Activated T-cell treated with anti-CD3 and anti-CD28 coated beads for 24 hours (primary cell): ENCODE measurements at regions not wholly inside any gene's neighbourhood (a gene's known extent, or its start where the extent isn't known, plus 50 kb on each side); places are given as distances from the start of the nearest gene placed in this dataset.

Source experiments
- DNase-seq: peaks from one replicate; pipeline ENCODE4 v3.0.0-alpha.2; 2020; ENCODE audit warnings: low read depth

GRCh38 chr22:49659281-49659923, 168.3 kb downstream of the BRD1 start:
- no peak for DNase-seq

- no peak for DNase-seq
Measured at GRCh38 chr22:49658902-49659280, 168.8 kb downstream of the BRD1 start.

- DNase-seq = no peak
Measured at GRCh38 chr22:49657974-49658590, 169.6 kb downstream of the BRD1 start.

- peak; percentile 72 for DNase-seq
Measured at GRCh38 chr22:49657275-49657973, 170.2 kb downstream of the BRD1 start.

- DNase-seq = peak; percentile 28
Measured at GRCh38 chr22:49656883-49657274, 170.8 kb downstream of the BRD1 start.

- no peak for DNase-seq
Measured at GRCh38 chr22:49656291-49656851, 171.3 kb downstream of the BRD1 start.

- DNase-seq = no peak
Measured at GRCh38 chr22:49655168-49655812, 172.4 kb downstream of the BRD1 start.

- no peak for DNase-seq
Measured at GRCh38 chr22:49650336-49651241, 177.1 kb downstream of the BRD1 start.

- DNase-seq = no peak
Measured at GRCh38 chr22:49649166-49650068, 178.3 kb downstream of the BRD1 start.

- no peak for DNase-seq
Measured at GRCh38 chr22:49648053-49648452, 179.6 kb downstream of the BRD1 start.

- no peak for DNase-seq
Measured at GRCh38 chr22:49647627-49648026, 180.0 kb downstream of the BRD1 start.

GRCh38 chr22:49646876-49647275, 180.8 kb downstream of the BRD1 start:
- DNase-seq = no peak

- no peak for DNase-seq
Measured at GRCh38 chr22:49645791-49646550, 181.7 kb downstream of the BRD1 start.

GRCh38 chr22:49645257-49645656, 182.4 kb downstream of the BRD1 start:
- DNase-seq = no peak

GRCh38 chr22:49643998-49644397, 183.7 kb downstream of the BRD1 start:
- DNase-seq = no peak

- no peak for DNase-seq
Measured at GRCh38 chr22:49643466-49643865, 184.2 kb downstream of the BRD1 start.

GRCh38 chr22:49642741-49643140, 184.9 kb downstream of the BRD1 start:
- no peak for DNase-seq

GRCh38 chr22:49642331-49642730, 185.3 kb downstream of the BRD1 start:
- DNase-seq = no peak

- no peak for DNase-seq
Measured at GRCh38 chr22:49641770-49642313, 185.8 kb downstream of the BRD1 start.
